Fibroblast of peridontal ligament (primary cell): ENCODE measurements at regions not wholly inside any gene's neighbourhood (a gene's known extent, or its start where the extent isn't known, plus 50 kb on each side); places are given as distances from the start of the nearest gene placed in this dataset.
"Not testable (repeated sequence)": the region's sequence is repeated elsewhere in the genome, so short reads cannot be mapped to it uniquely, and the experiment has no call there.

ENCODE experiments used
- DNase-seq: peaks from one replicate; pipeline ENCODE4 v3.0.0-alpha.2; 2010; ENCODE audit errors: extremely low read depth

DNA sequence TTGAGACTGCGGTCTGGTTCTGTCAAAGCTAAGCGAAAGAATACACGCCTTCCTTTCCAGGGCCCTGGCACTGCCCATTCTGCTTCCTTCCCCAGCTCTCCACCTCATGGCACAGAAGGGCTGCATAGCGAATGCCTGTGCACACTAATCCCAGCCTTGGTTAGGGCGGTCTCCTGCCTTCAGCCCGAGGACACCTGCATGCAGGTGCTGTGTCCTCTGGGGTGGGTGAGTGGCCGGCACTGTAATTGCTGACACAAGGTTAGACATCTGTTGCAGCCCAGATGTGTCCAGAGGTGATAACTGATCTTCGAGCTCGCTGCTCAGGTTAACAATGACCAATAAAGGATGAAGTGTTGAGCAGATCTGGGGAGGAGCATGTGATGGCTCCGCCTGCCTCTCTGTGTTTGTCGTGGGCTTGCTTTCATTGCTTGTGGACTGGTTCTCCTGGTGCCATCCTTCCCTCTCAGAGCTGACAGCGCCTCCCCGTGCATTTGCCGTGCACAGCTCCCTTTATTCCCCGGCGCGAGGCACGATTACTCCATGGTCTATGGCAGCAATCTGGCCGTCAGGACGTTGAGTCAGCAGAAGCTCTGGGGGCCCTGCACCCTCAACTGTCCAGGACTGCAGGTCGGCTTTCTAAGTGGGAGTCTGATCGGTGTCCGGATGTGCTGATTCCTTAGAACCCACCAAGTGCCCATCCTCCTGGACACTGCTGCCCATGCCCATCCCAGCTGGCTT lies 1088.2 kb downstream of the BRD1 start:
- DNase-seq, result no peak

DNA sequence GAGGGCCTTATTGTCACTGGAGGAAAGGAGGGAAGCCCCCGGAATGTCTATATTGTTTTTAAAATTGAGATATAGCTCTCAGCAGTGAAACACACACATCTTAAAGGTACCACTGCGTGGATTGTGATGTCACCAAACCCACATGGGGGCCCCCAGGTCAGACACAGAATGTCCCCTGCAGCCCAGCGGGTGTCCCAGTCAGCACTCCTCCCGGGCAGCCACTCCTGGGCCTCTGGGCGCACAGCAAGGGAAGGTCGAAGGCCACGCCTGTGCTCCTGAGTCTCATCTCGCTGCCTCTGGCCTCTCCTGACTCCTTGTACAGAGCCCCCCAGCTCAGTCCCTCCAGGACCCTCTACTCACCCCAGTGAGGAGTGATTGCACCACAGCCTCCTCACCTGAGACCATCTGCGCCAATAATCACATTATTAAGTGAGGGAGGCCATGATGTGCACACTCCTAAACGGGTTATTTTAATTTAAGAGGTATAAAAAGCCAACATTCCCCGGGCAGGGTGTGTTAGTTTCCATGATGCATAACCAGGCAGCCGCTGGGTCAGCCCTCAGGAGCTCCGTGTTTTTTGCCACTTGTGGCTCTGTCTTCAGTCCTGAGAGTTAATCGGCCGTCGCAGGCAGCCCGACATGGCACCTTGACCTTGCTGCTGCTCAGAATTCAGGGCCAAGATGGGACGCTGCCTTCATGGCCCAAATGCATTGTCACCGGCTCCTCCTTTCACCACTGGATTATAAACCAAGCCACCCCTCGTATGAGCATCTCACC lies 1089.3 kb downstream of the BRD1 start:
- no peak for DNase-seq

DNA sequence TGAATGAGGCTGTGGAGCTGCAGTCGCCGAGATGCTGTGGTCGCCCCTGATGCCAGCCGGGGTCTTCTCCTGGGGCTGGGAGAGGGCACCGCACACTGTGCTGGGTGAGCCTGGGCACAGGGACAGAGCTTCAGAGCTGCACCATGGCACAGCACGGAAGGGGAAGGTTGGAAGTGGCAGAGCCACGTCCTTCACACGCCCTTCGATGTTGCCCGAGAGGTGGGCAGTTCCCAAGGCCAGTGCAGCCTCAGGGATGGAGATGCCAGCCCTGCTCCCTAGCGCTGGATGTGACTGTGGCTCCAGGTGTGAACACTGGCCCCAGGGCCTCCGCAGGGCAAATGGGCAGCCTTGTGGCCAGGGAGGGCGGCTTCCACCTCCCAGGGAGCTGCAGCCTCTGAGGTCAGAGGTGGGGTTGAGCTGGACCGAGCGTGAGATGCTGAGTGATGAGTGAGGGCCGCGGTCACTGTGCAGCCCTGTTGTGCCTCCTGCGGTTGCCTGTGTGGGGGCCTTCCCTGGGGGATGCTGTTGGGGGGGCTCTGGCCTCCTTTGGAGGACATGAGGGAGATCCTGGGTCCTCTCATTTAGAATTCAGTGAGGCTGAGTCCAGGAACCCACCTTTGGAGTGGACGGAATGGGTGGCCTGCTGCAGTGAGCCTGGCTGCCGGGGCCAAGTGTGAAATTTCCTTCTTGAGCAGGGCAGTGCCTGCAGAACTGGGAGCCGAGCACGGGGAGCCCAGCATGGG lies 1090.0 kb downstream of the BRD1 start:
- DNase-seq, result no peak

DNA sequence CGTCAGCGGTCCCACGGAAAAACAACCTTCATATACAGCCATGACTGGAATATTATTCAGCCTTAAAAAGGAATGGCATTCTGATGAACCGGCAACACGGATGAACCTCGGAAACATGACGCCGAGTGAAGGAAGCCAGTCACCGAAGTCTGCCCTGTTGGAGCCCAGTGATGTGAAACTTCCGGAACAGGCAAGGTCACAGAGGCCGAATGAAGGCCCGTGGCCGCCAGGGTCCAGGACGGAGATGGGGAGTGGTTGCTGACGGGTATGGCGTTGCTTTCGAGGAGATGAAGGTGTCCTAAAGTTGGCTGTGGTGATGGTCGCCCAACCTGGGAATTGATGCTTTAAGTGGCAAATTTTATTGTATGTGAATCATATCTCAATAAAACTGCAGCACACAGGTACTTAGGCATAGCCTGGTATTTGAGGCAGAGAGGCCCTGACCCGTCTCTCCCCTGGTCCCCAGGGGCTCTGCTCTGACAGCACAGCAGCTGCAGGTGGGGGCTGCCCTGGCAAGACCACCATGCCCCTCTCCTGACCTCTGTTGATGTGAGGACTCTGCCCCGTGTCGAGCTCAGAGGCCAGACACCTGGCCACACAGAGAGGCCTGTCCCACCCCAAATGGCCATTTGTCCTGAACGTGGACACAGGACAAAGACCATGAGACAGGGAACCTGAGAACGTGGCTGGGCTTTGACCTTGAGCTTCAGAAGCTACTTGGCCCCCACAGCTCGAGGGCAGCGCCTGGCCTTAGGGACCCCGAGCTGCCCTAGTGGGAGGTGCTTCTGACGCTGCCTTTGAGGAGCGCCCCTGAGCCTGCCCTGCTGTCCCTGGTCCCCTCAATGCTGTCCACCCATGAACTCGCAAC lies 1090.8 kb downstream of the BRD1 start:
- no peak for DNase-seq

DNA sequence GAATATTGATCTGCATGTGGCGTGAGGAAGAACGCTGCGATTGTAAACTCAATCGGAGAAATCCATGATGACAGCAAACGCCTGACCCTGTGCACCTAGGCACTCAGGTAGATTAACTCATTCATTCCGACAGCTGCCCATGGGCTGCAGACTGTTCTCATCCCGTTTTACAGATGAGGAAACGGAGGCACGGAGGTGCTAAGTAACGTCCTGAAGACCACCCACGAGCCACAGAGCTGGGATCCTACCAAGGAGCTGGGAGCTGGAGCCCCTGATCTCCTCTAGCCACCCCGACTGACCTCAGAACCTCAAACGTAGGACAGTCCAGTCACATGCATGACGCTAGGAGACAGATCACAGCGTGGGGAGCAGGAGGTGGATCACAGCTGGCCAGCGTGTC lies 1092.7 kb downstream of the BRD1 start:
- no peak for DNase-seq

DNA sequence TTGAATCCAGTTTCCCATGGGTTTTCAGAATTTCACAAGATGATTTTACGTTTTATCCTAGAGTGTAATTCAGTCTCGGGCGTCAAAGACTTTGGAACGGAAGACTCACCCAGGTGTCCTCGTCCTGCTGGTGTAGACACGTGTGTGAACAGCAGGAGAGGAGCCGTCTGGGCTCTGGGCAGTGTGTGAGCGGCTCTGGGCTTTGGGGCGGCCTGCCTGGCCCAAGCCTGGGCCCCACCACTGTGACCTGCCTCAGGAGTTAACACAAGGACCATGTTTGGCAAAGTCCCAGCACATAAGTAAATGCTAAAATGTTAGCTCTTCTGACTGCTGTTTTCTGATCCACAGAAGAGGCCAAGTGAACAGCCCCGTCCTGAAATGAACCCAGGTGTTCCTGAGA lies 1093.3 kb downstream of the BRD1 start:
- DNase-seq, result no peak

DNA sequence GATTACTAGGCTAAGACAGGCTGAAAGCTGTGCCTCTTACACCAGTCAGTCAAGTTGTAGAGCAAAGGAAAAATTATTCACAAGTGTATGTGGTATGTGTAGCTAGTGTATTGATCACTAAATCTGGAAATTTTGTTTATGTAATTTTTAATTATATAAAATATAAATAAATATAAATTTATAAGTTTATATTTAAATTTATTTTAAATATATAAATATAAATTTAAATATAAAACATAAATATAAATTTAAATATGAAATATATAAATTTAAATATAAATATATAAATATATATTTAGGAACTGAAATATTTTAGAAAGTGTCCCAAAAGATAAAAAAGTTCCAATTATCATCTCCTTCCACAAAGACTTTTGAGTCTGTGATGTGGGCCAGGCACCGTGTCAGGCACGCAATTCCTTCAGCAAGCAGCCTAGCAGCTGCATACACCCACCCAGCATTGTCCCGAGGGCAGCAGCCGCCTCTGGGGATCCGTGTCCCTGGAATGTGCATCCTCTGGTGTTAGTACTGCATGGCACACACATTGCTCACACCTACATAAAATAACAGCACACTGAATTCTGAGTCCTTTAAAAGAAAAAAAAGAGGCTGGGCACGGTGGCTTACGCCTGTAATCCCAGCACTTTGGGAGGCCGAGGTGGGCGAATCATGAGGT lies 1098.0 kb downstream of the BRD1 start:
- no peak for DNase-seq

DNA sequence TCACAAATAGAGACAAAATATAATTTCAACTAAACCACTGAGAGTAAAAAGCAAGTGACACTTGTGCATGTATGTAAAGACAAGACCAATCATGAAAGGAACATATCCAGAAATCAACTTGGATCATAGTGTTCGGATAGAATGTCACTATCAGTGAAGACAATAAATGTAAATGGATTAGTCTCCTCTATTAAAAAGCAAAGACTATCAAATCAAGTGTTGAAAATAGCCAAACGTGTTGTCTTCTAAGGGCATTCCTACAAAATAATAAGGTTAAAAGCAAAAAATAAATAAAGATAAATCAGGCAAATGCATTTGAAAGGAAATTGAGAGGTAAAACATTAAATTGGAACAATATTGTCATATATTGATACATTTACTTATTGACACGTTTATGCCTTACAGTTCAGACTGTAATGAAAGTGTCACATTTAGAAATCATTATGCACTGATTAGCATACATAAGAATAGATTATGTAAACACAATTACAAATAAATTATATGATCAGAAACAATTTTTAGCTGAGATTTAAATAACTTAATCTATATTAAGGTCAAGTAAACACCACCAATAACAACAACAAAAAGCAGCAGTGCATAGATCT lies 1100.1 kb downstream of the BRD1 start:
- no peak for DNase-seq

DNA sequence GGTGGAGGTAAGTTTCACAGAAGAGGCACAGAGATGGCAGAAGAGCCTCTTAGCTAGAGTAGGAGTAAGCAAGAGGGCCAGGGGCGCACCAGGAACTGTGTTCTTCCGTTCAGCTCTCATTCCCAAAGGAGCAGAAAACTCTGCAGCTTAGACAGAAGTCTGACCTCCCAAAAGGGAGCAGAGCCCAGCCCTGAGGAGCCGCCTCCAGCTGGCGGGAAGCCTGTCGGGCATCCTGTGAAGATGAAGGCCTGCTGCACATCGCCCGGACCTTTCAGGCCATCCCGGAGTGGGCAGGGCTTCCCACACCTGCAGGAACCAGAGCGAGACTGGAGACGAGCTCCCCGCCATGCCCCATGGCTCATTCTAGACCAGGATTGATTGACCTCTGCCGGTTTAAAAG lies 1102.8 kb downstream of the BRD1 start:
- no peak for DNase-seq

DNA sequence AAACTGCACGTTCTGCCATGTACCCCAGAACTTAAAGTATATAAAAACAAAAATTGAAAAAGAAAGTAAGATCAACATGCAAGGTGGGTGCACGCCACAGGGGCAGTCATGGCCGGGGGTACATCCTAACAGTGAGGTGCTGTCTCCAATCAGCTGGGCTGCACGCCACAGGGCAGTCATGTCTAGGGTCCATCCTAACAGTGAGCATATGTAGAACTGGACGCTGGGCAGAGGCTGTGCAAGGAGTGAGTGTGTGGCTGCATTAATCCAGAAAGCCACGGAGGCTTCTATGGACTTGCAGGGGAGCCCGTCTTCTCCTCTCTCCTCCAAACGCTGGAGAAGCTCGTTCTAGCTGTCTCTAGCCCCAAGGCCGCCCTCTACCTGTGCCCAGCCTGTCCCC lies 1105.0 kb downstream of the BRD1 start:
- no peak for DNase-seq

DNA sequence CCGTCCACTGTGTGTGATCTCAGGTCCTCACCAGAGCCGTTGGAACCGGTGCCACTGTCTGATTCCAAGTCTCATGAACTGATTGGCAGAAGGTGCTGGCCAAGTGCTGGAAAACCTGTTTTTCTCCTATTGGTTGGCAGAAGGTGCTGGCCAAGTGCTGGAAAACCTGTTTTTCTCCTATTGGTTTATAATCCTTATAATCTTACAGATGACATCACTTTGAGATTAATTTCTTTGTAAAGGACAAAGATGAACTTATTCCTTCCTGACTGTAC lies 1106.3 kb downstream of the BRD1 start:
- DNase-seq, result no peak

DNA sequence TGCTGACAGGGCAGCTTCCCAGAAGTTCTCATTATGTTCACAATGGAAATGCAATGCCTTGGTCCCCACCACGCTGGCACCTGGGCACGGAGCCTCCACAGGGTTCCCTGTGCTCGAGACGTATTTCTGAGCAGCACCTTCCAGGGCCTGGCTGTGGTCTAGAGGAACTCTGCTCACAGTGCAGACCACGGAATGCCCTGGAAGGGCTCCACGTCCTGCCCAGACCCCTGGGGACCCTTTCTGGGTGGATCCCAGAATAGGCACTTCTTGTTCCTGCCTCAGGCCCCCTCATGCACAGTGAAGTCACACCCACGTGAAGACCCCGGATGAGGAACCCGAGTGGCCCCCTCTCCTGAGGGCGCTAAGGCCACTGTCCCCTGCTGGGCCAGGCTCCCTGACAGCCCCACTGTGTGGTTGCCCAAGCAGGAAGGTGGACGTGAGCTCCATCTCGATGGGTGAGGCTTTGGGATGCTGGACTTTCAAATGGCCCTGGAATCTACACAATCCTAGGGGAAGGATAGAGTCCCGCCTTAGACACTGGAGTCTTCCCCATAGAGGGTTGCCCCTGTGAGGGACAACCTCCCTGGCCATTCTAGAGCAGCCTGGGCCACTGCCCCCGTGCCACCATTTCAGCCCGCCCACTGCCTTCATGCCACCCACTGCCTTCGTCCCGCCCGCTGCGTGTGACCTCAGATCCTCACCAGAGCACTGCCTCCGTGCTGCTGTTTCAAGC lies 1106.8 kb downstream of the BRD1 start:
- no peak for DNase-seq

DNA sequence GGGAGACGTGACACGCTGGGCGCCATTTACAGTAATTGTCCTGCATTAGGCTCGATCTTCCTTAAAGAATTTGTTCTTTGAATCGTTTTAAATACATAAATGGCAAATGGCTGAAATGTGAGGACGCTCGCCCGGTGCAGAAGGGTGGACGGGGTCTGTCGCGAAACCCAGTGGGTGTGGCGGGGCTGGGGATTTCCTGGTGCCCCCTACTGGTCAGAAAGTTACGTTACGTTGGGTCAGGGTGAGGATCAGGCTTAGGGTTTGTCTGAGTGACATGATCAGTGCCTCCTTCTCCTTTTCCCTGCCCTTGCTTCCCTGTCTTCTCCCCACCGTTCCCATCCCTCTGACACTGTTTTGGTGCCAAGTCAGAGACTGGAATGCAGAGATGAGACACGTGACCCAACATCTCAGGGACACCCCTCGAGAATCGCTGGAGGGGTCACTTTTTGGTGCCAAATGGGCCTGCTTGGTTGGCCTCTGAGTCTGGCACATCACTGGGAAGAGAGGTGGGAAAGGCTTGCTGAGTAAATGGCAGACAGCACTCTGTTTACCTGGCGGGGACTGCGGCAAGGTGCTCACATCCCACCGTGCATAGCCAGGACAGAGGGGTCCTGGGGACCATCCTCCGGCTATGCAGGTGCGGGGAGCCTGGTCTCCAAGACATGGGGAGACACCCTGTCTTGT lies 1107.6 kb downstream of the BRD1 start:
- no peak for DNase-seq

DNA sequence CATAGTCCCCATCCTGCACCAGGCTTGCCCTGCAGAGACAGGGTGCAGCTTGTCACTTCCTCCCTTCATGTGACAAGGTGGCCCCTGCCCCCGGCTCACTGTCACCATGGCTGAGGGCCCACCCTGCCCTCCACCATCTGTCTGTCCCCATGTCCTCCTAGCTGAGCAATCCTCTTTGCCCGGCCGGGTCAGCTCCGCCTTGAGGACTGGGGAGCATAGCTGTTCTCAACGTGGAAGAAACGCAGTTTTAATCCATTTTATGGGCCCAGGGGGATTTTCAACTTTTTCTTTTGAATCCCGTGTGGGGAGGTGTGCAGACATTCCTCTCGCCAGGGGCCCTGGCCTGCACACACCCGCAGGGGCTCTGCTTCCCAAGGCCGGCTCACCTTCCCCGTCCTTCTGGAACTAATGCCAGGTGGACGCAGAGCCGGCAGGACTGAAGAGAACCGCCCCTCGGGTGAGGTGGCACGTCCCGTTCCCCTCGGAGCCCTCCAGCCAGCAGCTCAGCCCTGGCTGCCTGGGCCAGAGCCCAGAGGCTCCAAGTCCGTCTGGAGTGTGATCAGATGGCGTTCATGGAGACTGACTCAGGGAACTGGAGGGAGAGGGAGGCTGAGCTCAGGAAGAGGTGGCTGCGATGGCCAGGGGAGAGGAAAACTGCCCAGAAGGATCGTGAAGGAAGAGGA lies 1108.7 kb downstream of the BRD1 start:
- DNase-seq, result no peak

DNA sequence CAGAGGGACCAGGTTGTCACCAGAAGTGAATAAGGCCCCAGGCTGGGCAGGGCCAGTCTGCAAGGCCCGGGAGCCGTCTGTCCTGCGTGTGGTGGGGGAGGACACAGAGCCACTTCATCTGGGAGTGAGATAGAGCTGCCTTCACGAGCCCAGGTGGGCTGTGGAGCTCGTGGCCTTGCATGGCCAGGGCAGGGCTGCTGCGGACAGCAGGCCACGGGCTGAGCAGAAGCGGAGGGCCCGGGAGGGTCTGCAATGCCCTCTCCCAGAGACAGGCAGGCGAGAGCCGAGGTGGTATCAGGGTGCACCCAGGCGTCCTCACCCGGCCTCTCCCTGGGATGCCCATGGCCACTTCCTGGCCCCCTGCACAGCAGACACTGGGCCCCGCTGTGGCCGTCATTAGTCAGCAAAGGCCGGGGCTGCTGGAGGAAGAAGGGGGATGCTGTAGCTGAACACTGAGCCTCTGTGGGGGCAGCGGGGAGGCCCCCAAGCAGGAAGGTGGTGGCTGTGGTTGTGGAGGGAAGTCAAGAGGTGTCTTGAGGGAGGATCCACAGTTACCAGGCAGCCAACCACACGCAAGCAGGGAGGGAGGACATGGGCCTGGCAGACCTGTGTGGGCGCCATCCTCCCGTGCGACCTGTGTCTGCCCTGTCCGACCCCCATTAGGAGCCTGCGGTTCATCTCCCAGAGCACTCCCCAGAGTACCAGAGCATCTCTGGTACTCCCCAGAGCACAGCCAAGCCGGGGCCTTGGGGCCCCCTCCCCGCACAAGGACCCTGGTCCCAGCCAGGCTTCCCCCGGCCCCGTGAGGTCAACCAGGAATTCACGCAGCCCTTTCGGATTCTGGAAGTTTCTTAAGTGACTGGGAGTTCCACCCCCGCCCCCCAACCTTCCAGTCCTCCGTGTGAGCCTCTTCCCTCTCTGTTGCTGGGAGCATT lies 1109.5 kb downstream of the BRD1 start:
- DNase-seq, result no peak

DNA sequence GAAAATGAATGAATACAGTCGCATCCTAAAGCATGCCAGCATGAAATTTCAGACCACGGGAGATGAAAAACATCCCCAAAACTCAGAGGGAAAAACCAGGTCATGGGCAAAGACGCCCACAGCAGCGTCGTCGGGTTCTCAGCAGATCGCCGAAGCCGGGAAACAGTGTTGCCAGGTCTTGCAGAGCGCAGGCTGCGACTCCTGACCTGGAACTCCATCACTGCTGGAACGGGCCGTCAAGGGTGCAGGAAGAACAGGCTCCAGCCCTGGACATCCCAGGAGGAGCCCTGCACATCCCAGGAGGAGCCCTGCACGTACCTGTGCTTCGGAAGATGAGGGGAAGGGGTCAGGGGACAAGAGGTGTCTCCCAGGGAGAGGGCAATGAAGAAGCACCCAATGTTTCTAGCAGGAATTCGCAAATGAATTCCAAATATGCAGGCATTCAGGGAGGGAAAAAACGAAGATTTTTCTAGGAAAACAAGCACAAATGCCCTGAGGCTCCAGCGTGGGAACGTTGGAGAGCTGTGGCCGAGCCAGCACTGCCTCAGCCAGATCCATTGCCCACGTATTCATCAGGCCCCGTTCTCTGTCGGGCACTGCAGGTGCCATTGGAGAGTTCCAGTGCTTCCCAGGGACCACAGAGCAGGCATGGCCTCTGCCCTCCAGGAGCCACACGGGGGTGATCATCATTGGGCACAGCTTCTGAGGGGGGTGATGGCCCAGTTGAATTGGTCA lies 1110.4 kb downstream of the BRD1 start:
- no peak for DNase-seq

DNA sequence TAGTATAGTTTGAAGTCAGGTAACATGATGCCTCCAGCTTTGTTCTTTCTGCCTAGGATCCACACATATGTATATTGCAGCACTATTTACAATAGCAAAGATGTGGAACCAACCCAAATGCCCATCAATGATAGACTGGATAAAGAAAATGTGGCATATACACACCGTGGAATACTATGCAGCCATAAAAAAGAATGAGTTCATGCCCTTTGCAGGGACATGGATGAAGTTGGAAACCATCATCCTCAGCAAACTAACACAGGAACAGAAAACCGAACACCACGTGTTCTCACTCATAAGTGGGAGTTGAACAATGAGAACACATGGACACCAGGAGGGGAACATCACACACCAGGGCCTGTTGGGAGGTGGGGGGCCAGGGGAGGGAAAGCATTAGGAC lies 1111.5 kb downstream of the BRD1 start:
- not testable (repeated sequence) for DNase-seq
